GM18511 (cell line): ENCODE measurements at regions not wholly inside any gene's neighbourhood (a gene's known extent, or its start where the extent isn't known, plus 50 kb on each side); places are given as distances from the start of the nearest gene placed in this dataset.
"Not testable (repeated sequence)": the region's sequence is repeated elsewhere in the genome, so short reads cannot be mapped to it uniquely, and the experiment has no call there.

Experiments
- ATAC-seq: cut with Tn5 transposase; IDR thresholded peaks from one replicate; pipeline ENCODE4 v1.9.1; 2021; ENCODE audit warnings: mild to moderate bottlenecking, moderate library complexity; ENCODE audit not compliant: unreplicated experiment

DNA sequence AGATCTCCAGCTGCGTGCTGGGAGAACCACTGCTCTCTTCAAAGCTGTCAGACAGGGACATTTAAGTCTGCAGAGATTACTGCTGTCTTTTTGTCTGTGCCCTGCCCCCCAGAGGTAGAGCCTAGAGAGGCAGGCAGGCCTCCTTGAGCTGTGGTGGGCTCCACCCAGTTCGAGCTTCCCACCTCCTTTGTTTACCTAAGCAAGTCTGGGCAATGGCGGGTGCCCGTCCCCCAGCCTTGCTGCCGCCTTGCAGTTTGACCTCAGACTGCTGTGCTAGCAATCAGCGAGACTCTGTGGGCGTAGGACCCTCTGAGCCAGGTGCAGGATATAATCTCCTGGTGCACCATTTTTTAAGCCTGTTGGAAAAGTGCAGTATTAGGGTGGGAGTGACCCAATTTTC lies 128.6 kb downstream of the ACTR3 start:
- ATAC-seq = not testable (repeated sequence)

DNA sequence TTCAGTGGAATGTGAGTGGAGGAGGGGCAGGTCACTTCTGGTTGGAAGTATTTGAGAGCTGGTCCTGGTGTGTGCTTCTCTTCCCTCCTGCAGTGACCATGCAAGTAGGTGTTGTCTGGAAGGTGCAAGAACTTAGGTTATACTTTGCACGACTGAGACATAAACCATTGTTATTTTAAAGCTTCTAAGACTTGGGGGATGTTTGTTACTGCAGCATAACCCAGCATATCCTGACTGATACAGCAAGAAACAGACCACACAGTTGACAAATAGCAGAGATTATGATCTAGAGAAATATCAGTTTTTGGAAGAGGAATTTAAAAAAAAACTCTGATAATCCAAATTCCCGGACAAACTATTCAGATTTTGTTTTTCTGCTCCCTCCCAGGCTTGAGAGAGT lies 130.8 kb downstream of the ACTR3 start:
- no peak for ATAC-seq

DNA sequence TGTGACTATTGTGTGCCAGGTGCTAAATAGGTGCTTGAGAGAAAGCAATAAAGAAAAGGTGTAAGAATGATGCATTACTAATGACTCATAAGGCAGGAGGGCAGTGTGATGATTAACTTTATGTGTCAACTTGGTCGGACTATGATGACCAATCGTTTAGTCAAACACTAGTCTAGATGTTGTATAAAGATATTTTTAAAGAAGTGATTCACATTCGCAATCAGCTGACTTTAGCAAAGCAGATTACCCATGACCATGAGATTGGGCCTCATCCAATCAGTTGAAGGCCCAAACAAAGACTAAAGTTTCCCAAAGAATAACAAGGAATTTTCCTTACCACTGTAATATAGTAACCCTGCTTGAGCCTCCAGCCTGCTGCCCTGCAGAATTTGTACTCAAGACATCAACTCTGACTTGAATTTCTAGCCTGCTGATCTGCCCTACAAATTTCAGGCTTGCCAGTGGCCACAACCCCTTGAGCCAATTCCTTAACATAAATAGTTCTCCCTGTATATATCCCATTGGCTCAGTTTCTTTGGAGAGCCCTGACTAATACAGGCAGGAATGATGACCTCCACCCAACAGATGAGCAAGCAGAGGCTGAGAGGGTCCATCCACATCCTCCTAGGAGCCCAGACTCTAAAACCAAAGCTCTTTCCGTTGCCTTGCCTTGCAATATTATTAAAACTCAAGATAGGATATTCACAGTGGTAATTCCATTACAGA lies 132.6 kb downstream of the ACTR3 start:
- no peak for ATAC-seq

DNA sequence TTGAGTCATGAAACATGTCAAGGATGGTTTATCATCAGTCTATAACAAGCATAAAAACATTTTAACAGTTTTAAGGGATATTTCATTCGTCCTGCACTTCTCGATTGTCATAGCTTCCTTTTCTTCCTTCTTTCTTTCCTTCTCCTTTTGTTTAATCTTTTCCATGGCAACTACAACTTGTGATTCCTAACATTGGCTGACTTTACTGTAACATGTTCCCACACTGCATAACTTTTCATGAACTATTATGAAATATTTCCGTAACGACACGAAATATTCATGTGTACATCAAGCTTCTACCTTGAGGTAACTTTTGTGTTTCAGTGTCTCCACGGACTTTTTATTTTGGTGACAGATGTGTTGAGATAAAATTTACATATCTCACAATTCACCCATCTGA lies 134.4 kb downstream of the ACTR3 start:
- no peak for ATAC-seq

DNA sequence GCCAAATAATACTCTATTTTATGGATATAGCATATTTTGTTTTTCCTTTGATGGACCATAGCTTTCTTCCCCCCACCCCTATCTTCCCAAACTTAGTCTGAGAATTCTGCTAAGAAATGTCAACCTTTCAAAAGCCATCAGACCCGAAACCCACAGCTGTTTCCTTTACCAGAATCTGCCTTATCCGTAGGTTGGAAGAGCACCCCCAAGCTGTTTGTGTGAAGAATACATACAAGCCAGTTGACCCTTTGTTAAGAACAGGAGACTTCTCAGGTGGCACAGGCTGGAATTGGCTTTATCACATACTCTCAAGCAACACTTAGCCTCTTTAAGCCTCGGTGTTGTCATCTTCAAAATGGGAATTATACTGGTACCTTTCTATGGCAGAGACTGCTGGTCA lies 135.1 kb downstream of the ACTR3 start:
- no peak for ATAC-seq

DNA sequence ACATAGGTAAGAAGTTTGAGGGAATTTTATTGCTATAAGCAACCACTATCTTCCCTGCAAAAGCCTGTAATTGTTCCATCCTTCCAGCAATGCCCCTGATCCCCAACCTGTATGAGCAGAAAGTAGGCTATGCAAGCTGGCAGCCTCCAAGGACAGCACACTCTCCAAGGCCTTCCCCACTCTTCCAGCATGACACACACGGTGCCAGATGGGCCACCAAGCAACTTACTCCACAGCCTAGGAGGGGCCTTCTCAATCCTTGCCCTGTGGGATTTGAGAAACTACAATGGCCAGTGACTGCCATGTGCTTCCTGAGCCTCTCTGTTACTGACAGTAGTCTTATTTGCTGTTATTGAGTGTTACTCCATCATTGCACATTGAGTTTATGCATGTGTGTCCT lies 137.5 kb downstream of the ACTR3 start:
- ATAC-seq = no peak

DNA sequence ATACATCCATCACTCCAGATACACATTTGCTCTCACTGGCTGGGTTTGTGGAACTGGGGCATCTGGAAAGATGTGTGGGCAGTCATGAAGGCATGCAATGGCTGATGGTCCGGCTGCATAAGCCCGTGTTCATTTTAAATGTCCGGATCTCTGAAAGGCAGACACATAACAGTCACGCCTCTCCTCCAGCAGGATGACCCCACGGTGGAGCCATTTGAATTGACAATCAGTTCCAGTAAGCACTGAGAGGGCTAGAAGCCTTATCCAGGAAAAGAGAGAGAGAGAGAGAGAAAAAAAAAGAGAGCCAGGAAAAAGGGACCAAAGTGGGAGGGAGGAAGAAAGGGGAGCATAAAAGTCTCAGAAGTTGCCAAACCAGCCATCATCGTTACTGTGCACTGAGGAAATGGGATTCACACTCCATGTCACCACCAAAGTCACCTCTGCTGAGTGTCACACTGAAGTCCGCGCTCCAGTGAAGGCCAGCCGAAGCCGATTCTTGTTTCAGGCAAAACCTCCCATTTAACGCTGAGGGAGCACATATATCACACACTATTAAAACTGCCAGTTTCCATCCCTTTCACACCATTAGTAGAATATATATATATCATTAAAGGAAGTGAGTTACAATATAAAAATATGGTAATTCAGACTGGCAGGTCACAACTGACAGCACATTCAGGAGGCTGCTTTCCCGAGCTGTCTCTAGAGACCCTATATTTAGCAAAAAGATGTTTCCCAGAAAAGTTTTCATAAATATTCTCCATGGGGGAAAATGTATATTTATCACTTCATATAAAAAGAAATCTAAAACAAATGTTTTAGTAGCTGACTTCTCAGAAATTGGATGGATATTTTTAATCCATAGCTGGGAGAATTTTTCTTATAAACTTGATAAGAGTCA lies 142.0 kb downstream of the ACTR3 start:
- ATAC-seq = no peak

DNA sequence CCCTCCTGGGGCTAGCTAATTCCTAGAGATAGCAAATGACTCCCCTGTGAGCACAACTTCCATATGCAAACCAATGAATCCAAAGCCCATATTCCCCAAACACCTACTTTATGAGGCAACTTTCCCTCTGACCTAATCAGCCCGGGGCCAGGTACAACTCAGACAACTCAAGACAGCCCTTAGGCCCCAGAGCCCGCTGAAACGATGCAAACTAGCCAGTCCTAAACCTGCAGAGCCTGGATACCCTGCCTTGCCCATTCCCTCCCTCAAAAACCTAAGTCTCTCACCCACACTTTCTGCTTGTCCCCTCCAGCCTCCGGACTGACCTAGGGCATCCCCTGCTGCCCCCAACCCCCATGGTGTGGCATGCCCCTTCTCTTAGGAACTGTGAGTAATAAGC lies 142.8 kb downstream of the ACTR3 start:
- no peak for ATAC-seq

DNA sequence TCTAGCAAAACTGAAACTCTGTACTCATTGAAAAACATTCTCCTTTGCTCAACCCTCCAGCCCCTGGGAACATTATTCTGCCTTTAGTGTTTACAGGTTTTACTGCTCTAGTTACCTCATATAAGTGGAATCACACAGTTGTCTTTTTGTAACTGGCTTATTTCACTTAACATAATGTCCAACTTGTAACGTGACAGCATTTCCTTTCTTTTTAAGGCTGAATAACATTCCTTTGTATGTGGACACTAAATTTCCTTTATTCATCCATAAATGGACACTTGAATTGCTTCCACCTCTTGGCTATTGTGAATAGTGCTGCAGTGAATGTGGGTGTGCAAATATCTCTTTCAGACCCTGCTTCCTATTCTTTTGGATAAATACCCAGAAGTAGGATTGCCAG lies 144.9 kb downstream of the ACTR3 start:
- ATAC-seq = no peak

DNA sequence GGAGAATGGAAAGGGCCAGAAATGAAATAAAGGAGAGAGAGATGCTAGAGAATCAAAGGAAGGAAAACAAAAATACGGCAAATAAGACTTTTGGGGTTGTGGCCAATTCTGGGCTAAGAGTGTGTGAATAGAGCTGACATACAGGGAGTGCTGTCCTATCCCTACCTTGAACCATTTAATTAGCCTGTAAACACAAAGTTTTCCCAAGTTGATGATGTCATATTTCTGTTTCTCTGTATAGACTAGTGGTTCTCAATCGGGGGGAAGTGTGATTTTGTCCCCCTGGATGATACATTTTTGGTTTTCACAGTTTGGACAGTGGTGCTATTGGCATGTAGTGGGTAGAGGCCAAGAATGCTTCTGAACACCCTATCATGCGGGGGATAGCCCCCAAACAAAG lies 148.8 kb downstream of the ACTR3 start:
- no peak for ATAC-seq

DNA sequence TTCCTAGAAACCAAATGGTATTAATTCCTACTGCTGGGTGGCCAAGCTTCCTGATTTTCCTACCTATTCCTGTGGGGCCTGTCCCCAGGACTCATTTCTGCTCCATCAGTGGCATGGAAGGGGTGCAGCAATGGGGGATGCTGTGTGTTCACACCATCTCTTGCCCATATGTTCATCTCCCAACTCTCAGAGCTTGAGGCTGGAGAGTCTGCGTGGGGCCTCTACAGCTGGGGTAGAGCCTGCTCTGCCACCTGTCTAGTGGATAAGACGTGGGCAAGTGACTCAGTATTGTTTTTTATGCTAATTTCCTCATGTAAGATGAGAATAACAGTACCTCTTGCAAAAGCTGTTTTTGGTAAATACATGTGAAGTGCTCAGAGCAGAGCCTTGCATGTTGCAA lies 149.8 kb downstream of the ACTR3 start:
- no peak for ATAC-seq

DNA sequence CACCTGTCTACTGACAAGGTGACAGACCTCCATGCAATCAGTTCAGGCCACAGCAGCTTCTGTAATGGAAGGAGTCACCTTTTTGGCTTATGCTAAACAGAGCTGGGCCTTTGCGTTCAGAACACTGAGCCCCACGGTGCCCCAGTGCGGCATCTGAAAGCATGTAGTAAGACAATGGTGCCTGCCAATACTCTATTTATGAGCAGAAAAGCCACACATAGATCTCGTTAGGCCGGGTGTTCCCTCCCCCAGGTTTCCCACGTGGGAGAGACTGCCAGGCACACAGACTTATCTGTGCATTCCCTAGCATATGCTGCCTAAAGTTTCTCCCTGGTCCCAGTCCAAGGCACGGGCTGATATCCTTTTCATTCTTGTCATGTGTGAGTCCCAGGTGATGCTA lies 150.9 kb downstream of the ACTR3 start:
- no peak for ATAC-seq

DNA sequence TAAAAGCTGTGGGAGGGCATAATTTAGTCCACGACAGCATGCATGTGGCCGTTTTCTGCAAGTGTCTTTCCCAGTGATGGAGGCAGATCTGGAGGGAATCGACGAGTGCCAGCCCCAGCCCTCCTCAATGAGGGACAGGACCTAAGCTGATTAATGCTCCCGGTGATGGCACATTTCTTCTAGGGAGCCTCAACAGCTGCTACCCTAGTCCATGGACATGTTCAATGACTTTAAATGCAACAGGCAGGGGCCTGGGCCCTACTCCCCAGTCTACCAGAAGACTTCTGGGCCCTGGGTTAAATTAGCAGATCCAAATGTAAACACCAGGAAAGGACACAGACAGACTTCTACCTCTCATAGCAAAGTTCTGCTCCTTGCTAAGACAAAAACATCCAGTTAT lies 155.1 kb downstream of the ACTR3 start:
- ATAC-seq = no peak

DNA sequence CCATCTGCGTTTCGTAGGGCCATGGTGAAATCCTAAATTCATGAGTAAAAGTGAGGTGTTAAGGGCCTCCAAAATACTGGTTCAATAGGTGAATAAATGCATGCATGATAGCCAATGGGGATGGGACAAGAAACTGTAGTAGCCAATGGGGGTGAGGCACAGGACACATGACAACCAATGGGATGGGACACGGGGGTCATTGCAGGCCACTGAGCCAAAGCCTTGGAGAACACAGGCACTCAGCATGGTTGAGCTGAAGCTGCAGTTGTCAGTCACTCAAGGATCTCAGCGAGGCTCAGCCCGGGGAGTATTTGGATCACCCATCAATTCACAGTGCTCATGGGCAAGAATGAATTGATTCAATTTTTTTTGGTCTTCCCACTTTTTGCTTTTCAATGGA lies 156.5 kb downstream of the ACTR3 start:
- ATAC-seq = no peak

DNA sequence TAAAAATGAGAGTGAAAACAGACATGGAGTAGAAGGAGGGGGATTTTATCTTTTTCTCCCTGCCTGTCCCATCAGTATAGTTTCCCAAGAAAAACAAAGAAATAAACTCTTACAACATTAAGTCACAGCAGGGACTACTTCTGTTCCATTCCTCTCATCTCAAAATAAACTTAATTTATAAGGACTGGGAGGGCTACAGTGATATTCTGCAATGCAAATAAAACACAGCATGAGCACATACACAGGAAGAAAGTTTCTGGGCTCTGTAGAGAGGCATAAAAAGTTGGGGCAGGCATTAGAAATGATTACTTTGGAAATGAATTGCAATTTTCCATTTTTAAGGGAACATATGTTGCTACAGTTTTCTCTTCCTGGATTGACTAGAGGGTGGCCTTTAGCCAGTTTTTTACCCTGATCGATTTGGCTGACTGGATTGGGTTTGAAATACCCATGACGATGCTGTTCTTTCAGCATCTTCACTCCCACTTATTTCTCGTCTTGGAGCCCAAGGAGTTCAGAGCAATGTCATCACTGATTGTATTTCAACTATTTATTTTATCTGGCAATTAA lies 157.1 kb downstream of the ACTR3 start:
- ATAC-seq = no peak

DNA sequence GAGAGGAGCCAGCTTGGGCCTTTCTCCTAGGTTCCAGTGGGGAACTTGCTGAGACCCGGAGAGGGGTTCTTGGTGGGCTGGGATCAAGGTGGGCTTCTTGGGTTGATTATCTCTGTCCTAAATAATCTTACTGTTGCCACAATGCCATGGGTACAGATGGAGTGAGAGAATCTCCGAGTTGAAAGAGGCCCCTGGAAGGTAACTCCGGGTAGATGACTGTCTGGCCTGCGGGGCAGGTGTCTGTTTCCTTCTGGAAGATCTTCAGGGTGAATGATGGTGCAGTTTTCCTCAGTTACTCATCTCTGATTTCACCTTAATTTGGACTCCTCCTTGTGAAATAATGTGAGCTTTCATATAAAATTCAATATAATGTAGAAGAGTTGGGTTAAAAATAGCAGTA lies 159.4 kb downstream of the ACTR3 start:
- ATAC-seq = no peak

DNA sequence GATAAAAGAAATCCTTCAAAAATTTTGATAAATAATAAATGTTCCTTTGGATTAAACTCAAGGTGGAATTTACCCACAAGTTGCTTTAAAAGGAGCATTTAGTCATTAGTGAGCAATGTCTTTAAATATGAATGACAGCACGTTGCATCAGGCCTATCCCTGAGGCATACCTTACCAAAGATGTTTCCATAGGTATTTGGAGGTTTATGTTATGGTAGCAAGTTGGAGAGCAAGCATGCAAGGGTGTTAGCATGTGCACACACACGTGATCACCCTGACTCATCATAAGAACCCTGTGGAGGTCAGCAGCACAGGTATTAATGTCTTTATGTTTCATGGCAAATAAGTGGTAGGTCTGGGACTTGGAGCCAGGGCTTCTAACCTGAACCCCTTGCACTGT lies 159.9 kb downstream of the ACTR3 start:
- ATAC-seq = no peak

DNA sequence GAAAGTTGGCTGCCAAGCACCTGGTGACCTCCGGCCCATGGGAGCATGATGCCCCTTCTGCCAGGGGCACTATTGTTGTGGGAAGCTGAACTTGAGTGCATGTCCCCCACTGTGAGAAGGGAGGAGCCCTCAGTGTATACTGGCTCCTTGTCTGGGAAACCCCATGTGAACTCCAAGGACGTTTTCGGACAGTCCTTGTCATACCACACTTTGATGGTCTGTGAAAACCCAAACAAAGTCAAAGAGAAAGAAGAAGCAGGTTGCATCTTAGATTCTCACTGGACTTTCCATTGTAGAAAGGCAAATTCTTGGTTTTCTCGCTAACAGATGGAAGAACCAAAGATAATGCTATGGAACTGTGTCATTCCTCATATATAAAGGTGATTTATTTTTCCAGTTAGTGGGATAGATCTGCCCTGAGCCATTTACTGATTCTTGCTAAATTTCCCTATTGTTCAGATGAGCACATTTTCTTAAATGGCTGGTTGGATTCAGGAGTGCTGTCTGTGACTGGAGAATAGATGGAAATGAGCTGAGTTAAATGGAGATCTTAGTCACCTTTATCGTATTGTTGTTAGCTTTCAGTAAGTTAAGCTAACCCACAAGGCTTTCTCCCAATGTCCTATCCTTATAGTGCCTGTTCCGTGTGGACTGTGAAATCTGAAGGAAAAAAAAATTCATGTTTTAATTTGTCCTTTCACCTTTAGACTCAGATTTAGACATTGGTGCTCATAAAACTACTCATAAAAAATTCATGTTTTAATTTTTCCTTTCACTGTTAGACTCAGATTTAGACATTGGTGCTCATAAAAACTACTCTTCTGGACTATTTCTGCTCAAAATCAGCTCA lies 166.6 kb downstream of the ACTR3 start:
- ATAC-seq = peak; percentile 63

DNA sequence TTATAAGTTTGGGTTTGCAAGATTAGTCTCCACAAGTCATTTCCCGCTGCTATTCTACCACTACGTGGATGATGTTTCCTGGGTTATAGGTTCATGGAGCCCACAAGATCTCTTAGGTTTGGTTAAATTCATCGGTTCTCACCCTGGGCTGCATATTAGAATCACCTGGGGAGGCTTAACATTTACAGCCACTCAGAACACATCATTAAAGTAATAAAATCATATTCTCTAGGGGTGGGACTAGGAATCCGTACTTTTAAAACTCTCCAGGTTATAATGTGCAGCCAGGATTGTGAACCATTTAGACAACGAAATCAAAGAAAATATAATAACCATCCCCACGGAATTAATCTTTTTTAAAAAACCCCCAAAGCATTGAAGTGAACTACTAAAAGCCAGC lies 167.7 kb downstream of the ACTR3 start:
- ATAC-seq = no peak

DNA sequence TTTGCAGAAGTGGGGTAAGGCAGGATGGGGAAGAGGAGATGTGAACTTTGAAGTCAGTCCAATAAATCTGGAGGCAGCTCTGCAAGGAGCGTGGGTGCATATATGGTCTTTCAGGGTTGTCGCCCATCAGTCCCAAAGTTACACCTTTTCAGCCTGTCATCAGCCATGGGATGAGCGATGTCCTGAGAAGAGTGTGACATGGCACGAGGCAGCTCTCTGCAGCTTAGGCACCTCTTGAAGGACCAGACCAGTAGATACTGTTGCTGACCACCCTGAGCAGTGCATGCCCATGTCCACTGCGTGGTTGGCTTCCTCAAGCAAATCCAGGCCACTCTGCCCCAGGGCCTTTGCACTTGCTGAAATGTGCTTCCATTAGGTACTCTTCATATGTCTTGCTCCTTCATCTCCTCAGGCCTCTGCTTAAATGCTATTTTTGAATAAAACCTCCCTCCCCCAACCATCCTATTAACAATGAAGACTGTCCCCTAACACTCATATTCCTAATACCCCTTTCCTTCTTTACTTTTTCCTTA lies 171.7 kb downstream of the ACTR3 start:
- no peak for ATAC-seq

DNA sequence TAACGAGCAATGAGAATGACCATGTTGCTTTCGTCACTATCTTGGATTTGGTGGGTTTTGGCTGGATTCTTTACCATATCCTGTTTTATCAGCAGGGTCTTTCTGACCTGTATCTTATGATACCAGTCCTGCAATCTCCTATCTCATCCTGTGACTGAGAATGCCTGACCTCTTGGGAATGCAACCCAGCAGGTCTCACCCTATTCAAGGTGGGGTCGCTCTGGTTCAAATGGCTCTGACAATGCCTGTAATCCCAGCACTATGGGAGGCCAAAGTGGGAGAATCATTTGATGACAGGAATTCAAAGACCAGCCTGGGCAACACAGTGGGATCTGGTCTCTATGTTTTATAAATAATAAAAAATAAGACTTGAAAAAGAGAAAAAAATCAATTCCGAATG lies 173.5 kb downstream of the ACTR3 start:
- no peak for ATAC-seq
